OCI-LY1 (cell line): ENCODE measurements at regions not wholly inside any gene's neighbourhood (a gene's known extent, or its start where the extent isn't known, plus 50 kb on each side); places are given as distances from the start of the nearest gene placed in this dataset.

ENCODE experiments used
- EZH2 ChIP-seq: fragments of 200-600 bp; sonication (generic), shearing (Covaris generic); IDR thresholded peaks from 2 replicates; pipeline ENCODE4 v1.8.0; 2017; ENCODE audit warnings: borderline replicate concordance, mixed run types, mild to moderate bottlenecking, antibody characterized with exemption, low read length, moderate library complexity, mixed read lengths
- TF ChIP-seq, protein P1 (sequence below): fragments of 200-600 bp; sonication (generic), shearing (Covaris generic); IDR thresholded peaks from 2 replicates; pipeline ENCODE4 v1.5.1; 2017; ENCODE audit warnings: mild to moderate bottlenecking, antibody characterized with exemption, low read length, moderate library complexity, mixed read lengths

DNA sequence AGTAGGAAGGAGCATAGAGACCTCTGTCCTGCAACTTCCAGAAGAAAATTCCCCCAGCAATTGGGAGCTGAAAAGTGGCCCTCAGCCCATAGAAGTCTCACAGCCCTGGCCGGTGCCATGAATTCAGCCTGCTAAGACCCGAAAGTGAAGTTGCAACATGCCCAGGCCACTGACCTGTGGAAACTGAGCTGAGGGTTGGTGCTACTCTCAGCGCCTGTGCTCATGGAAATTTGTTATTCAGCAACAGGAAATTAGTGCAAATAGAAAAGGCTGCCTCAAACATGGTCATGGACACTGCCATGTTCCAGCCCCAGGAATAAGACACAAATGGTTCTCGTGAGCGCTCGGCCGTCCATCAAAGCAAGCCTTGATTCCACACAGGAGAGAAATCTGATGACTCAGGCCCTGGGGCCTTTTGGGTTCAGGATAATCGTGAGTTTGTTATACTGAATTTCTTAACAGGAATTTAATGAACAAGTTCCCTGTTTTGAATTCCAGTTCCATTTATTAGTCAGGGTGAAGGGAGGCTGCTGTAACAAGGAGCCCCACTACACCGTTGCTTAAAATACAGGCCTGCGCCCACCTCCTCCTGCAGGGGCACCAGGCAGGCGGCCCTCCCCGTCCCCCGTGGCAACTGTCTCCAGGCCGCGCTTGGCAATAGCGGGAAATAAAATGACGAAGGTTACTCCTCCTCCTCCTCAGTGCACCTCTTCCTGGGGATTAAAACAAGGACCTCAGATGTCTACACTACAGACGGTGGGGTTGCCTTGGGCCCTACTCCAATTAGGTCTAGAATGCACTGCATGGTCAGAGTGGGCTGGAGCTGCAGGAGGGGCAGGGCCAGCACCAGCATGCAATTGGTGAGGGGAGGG, 152.9 kb downstream of the ERMARD start:
- TF ChIP-seq, protein P1, sequence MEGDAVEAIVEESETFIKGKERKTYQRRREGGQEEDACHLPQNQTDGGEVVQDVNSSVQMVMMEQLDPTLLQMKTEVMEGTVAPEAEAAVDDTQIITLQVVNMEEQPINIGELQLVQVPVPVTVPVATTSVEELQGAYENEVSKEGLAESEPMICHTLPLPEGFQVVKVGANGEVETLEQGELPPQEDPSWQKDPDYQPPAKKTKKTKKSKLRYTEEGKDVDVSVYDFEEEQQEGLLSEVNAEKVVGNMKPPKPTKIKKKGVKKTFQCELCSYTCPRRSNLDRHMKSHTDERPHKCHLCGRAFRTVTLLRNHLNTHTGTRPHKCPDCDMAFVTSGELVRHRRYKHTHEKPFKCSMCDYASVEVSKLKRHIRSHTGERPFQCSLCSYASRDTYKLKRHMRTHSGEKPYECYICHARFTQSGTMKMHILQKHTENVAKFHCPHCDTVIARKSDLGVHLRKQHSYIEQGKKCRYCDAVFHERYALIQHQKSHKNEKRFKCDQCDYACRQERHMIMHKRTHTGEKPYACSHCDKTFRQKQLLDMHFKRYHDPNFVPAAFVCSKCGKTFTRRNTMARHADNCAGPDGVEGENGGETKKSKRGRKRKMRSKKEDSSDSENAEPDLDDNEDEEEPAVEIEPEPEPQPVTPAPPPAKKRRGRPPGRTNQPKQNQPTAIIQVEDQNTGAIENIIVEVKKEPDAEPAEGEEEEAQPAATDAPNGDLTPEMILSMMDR = no peak
- TF ChIP-seq EZH2 = no peak
